SK-N-MC (cell line): ENCODE measurements at regions not wholly inside any gene's neighbourhood (a gene's known extent, or its start where the extent isn't known, plus 50 kb on each side); places are given as distances from the start of the nearest gene placed in this dataset.

Experiments used
- EZH2 ChIP-seq: fragments of 200-600 bp; sonication (generic); IDR thresholded peaks from one replicate; pipeline ENCODE4 v1.6.1; 2017; ENCODE audit warnings: antibody characterized with exemption
- POLR2AphosphoS5 ChIP-seq: IDR thresholded peaks from 2 replicates; pipeline ENCODE4 v1.6.1; 2012; ENCODE audit warnings: mild to moderate bottlenecking, low read depth, low read length, borderline replicate concordance

DNA sequence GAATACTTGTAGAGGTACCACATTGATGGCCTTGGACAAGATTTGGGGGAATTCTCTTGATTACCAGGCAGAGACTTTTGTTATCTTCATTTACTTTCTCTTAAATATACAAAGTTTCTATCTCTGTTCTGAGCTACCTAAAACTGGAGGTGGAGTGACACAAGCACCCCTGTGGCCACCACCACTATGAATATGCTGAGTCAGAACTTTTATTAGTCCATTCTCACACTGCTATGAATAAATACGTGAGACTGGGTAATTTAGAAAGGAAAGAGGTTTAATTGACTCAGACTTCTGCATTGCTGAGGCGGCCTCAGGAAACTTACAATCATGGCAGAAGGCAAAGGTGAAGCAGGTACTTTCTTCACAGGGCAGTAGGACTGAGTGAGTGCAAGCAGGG lies 67.1 kb downstream of the RTL3 start:
- no peak for TF ChIP-seq POLR2AphosphoS5
- TF ChIP-seq EZH2, result no peak
